OCI-LY7 (cell line): ENCODE measurements at regions not wholly inside any gene's neighbourhood (a gene's known extent, or its start where the extent isn't known, plus 50 kb on each side); places are given as distances from the start of the nearest gene placed in this dataset.

Experiments
- BruUV-seq: library from RNA; stranded (reverse); fragments of 400-500 nt; replicated peaks from 2 replicates; lab custom pipeline; 2021; lab: Mats Ljungman, UMichigan
- CTCF ChIA-PET: fragments of 300-600 bp; sonication (Branson Sonifier 250); formaldehyde crosslinking; loops from one replicate; lab custom pipeline; 2022; ENCODE audit warnings: antibody characterized with exemption; ENCODE audit not compliant: unreplicated experiment; lab: Charles Lee
- POLR2A ChIA-PET: fragments of 300-600 bp; sonication (Branson Sonifier 250); formaldehyde crosslinking; loops from one replicate; lab custom pipeline; 2022; ENCODE audit warnings: antibody characterized with exemption; lab: Charles Lee
- DNase-seq: peaks from one replicate; pipeline ENCODE4 v3.0.0-alpha.2; 2015; ENCODE audit warnings: low spot score
- H2AFZ ChIP-seq: fragments of 200-600 bp; sonication (generic), shearing (Covaris generic); 2 replicates; pipeline ENCODE4 v1.6.1; 2014; ENCODE audit warnings: mild to moderate bottlenecking, antibody characterized with exemption, low read length, moderate library complexity
- H3K27ac ChIP-seq: fragments of 200-600 bp; sonication (generic); 2 replicates; pipeline ENCODE4 v1.5.1; 2014; ENCODE audit warnings: mixed run types, low read depth, mild to moderate bottlenecking, moderate library complexity, low read length, inconsistent platforms; ENCODE audit not compliant: poor library complexity, severe bottlenecking
- H3K36me3 ChIP-seq: fragments of 200-600 bp; sonication (generic); 2 replicates; pipeline ENCODE4 v1.6.1; 2014; ENCODE audit warnings: mild to moderate bottlenecking, antibody characterized with exemption, low read length, moderate library complexity, mixed read lengths; ENCODE audit not compliant: insufficient read depth
- H3K4me1 ChIP-seq: fragments of 200-600 bp; sonication (generic); 2 replicates; pipeline ENCODE4 v1.5.1; 2014; ENCODE audit warnings: mild to moderate bottlenecking, low read length; ENCODE audit not compliant: insufficient read depth, poor library complexity, severe bottlenecking
- H3K4me2 ChIP-seq: fragments of 200-600 bp; sonication (generic); 2 replicates; pipeline ENCODE4 v1.6.1; 2014; ENCODE audit warnings: mild to moderate bottlenecking, low read length
- H3K4me3 ChIP-seq: fragments of 200-600 bp; sonication (generic); 2 replicates; pipeline ENCODE4 v1.5.1; 2014; ENCODE audit warnings: mild to moderate bottlenecking, low read depth, low read length; ENCODE audit not compliant: poor library complexity, severe bottlenecking
- H3K79me2 ChIP-seq: fragments of 200-600 bp; sonication (generic); 2 replicates; pipeline ENCODE4 v1.6.1; 2016; ENCODE audit warnings: low read depth, mild to moderate bottlenecking, low read length, moderate library complexity, mixed read lengths; ENCODE audit not compliant: insufficient read depth
- H3K9me2 ChIP-seq: fragments of 200-600 bp; sonication (generic); 2 replicates; pipeline ENCODE4 v1.6.1; 2016; ENCODE audit warnings: mild to moderate bottlenecking, low read length, mixed read lengths; ENCODE audit not compliant: insufficient read depth
- H3K9me3 ChIP-seq: fragments of 200-600 bp; sonication (generic); 2 replicates; pipeline ENCODE4 v1.6.1; 2014; ENCODE audit warnings: mild to moderate bottlenecking, mixed run types, low read length, mixed read lengths
- H4K20me1 ChIP-seq: fragments of 200-600 bp; sonication (generic); 2 replicates; pipeline ENCODE4 v1.6.1; 2014; ENCODE audit warnings: mild to moderate bottlenecking, antibody characterized with exemption, low read length, moderate library complexity, mixed read lengths; ENCODE audit not compliant: insufficient read depth
- CTCF ChIP-seq: fragments of 200-600 bp; sonication (generic); conservative IDR thresholded peaks from 2 replicates; pipeline ENCODE4 v1.5.1; 2014; ENCODE audit warnings: mild to moderate bottlenecking, antibody characterized with exemption, low read length, moderate library complexity, mixed read lengths
- EZH2phosphoT487 ChIP-seq: fragments of 200-600 bp; sonication (generic); IDR thresholded peaks from 2 replicates; pipeline ENCODE4 v1.6.1; 2018; ENCODE audit warnings: low read depth, borderline replicate concordance, mild to moderate bottlenecking, mixed run types, antibody characterized with exemption, low read length, moderate library complexity, mixed read lengths
- intact Hi-C: fragments of 100-400 bp; cut with micrococcal nuclease; formaldehyde crosslinking; loops from one replicate; pipeline ENCODE4 v1.10.0; 2022; ENCODE audit not compliant: unreplicated experiment

GRCh38 chr11:134801570-134801969 lies 389.5 kb upstream of the B3GAT1 start:
- DNase-seq = no peak
- intact Hi-C loops = no loop called here
- POLR2A ChIA-PET = interaction anchor here (0.9 kb wide), 1 partner anchor 16 kb away, joined by 3 read pairs; no protein-coding TSS in a partner anchor
- Histone ChIP-seq H3K79me2 (no peaks in the 10 kb centered on the region), H3K4me2 (no peak overlapping the region), H2AFZ (no peak overlapping the region), H3K4me3 (no peak overlapping the region), H3K36me3 (no peaks in the 10 kb centered on the region), H3K27ac (no peak overlapping the region), H3K9me2 (no peaks in the 10 kb centered on the region), H3K4me1 (no peaks in the 10 kb centered on the region), H4K20me1 (no peaks in the 10 kb centered on the region), H3K9me3 (no peaks in the 10 kb centered on the region)
- CTCF ChIA-PET = no interaction called here
- BruUV-seq = no TSS peak
- no peak for TF ChIP-seq EZH2phosphoT487
- TF ChIP-seq CTCF = no peak

GRCh38 chr11:134800826-134801225 lies 388.8 kb upstream of the B3GAT1 start:
- intact Hi-C loops = no loop called here
- H3K9me2 ChIP-seq = no peaks in the 10 kb centered on the region
- BruUV-seq = no TSS peak
- H3K9me3 ChIP-seq = no peaks in the 10 kb centered on the region
- no peaks in the 10 kb centered on the region for H3K79me2 ChIP-seq
- no peaks in the 10 kb centered on the region for H4K20me1 ChIP-seq
- H2AFZ ChIP-seq = no peak overlapping the region
- no peaks in the 10 kb centered on the region for H3K36me3 ChIP-seq
- H3K4me2 ChIP-seq = no peak overlapping the region
- CTCF ChIA-PET = no interaction called here
- TF ChIP-seq CTCF (no peak), EZH2phosphoT487 (no peak)
- no peak overlapping the region for H3K27ac ChIP-seq
- POLR2A ChIA-PET = no interaction called here
- H3K4me1 ChIP-seq = no peaks in the 10 kb centered on the region
- H3K4me3 ChIP-seq = no peak overlapping the region
- DNase-seq = no peak

GRCh38 chr11:134800130-134800529 lies 388.1 kb upstream of the B3GAT1 start:
- Histone ChIP-seq H3K79me2 (no peaks in the 10 kb centered on the region), H3K27ac (no peak overlapping the region), H4K20me1 (no peaks in the 10 kb centered on the region), H2AFZ (no peak overlapping the region), H3K4me2 (no peak overlapping the region), H3K9me3 (no peaks in the 10 kb centered on the region), H3K4me3 (no peak overlapping the region), H3K4me1 (no peaks in the 10 kb centered on the region), H3K9me2 (no peaks in the 10 kb centered on the region), H3K36me3 (no peaks in the 10 kb centered on the region)
- no TSS peak for BruUV-seq
- CTCF ChIA-PET = no interaction called here
- POLR2A ChIA-PET = no interaction called here
- intact Hi-C loops = no loop called here
- DNase-seq = no peak
- no peak for TF ChIP-seq EZH2phosphoT487
- no peak for TF ChIP-seq CTCF
